GM19099 (cell line): ENCODE measurements at regions not wholly inside any gene's neighbourhood (a gene's known extent, or its start where the extent isn't known, plus 50 kb on each side); places are given as distances from the start of the nearest gene placed in this dataset.

Experiments
- POLR2A ChIP-seq: IDR thresholded peaks from 3 replicates; pipeline ENCODE4 v1.6.1; 2011; ENCODE audit warnings: low read depth; ENCODE audit not compliant: insufficient read length; ENCODE audit errors: extremely low read depth

DNA sequence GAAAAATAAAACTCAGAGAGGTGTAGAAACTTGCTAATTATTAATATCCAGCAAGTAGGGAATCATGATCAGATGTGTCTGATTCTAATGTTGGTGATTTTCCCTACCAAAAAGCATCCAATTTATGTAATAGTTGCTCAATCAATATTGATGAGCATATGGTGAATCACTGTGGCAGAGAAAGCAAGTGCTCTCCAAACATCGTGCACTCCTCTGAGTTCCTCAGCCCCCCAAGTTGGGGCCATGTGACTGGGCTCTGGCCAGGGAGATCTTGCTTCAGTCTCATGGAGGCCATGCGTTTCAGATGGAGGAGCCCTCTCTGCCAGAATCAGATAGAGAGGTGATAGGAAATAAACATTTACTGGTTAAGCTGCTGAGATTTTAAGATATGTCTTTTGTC, 133.2 kb upstream of the LY86 start:
- no peak for TF ChIP-seq POLR2A

- no peak for TF ChIP-seq POLR2A
Observed at GRCh38 chr6:6458172-6458571, 130.3 kb upstream of the LY86 start.

DNA sequence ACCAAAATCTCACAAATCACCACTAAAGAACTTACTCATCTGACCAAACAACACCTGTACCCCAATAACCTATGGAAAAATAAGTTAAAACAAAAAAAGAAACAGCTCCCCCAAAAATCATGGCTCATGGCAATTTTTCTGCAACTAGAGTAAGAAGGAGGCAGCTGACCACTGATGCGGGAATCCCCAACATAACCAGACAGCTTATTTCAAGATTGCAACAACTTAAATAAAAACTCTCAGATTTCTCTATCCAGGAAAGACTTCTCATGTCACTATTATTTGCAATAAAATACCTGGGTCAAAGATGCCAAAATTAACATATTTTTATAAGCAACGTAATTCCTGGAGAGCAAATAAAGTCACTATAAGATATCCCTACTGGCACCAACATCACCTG, 128.1 kb upstream of the LY86 start:
- no peak for TF ChIP-seq POLR2A

- TF ChIP-seq POLR2A: no peak
Observed at GRCh38 chr6:6461138-6461537, 127.4 kb upstream of the LY86 start.

DNA sequence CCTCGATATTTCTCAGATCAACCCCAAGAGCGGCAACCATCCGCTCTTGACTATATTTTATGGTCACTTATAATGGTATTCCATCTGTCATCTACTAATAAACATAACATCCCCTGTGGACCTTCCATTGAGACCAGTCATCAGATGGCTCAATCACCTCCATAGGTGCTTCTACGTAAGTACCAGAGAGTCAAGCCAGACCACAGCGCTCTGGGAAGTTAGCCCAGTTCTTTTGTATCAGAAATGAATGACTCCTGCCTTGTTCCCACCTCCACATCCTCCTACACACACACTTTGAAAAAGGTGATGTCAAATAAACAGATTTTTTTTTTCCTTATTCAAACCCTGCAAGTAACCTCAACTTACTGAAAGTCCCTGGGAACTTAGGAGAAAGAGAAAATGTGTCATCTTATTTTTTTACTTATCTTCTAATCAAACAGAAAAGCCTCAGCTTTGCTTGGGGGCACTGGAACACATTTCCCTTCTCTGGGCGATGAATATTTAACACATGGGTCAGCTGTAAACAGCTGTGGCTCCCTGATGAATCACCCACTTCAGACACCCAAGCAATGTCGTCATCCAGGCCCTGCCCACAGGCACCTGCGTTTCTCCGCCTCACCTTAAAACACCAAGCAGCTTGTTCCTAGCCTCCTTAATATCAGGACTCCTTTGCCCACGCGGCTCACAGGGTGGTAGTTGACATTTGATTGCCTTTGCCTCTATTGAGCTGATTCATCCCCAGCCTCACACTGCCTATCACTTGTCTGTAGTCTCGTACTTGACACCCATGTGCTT, 121.4 kb upstream of the LY86 start:
- no peak for TF ChIP-seq POLR2A

DNA sequence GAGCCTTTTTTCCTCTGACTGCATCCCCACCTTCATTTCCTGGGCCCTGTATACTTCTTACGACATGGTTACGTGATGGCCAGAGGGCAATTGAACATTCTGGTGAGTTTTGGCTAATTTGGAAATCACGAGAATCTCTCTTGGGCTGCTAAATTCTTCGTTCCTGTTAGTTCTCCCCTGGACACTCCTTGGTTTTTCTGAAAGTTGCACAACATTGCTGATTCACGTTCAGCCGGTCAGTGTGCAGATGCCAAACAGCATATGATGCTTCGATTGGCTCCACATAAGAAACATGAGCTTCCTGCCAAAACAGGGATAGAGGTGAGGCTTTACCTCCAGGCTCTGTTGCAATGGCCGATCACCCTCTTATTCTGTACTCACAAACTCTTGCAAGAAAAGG, 119.4 kb upstream of the LY86 start:
- TF ChIP-seq POLR2A: no peak

GRCh38 chr6:6470123-6470522, 118.4 kb upstream of the LY86 start:
- no peak for TF ChIP-seq POLR2A

GRCh38 chr6:6471276-6471675, 117.2 kb upstream of the LY86 start:
- TF ChIP-seq POLR2A: no peak

DNA sequence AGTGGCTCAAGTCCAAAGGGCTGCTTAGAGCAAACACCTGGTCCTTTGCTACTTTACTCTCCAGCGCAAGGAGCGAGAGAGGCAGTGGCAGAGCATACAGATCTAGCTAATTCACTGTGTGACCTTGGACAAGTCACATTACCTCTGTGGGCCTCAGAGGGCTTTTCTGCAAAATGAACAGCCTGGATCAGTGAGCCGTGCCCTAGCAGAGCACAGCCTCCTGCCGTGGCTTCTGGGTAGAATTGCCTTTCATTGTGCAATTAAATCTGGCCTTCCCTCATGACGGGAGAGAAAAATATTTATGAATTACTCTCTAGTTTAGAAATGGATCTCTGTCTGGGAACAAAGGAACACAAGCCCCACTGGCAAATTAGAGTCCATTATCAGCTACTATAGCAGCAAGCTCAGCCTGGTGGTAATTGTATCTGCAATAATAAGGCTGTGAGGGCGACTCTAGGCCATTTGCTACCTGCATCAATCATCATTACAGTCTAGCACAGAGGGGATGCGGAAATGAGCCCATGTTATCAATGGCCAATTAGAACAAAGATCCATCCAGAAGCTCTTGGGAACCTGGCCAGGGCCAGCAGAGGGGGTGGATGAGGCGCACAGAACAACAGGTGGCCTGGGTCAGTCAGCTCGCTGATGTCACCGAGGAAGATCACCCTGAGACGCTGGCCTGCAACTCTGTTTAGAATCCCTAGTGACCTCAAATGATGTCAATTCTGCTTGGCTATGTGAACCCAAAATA, 114.2 kb upstream of the LY86 start:
- TF ChIP-seq POLR2A: no peak

DNA sequence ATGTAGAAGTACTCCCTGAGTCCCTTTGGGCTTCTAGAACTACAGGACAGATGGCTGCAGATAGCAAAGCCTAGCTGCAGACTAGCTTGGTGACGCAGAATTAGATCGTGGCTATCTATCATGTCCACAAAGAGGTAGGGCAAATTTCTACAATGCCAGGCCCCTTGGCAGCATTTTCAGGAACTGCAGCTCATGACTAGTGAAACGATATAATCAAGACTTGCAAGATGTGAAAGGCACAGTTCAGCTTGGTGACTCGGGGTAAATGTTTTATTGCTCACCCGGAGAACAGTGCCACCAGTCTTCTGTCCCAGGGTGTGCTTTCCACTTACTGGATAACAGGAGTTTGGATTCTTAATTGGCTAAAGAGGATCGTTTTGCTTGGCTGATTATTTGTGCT, 108.7 kb upstream of the LY86 start:
- TF ChIP-seq POLR2A: no peak

DNA sequence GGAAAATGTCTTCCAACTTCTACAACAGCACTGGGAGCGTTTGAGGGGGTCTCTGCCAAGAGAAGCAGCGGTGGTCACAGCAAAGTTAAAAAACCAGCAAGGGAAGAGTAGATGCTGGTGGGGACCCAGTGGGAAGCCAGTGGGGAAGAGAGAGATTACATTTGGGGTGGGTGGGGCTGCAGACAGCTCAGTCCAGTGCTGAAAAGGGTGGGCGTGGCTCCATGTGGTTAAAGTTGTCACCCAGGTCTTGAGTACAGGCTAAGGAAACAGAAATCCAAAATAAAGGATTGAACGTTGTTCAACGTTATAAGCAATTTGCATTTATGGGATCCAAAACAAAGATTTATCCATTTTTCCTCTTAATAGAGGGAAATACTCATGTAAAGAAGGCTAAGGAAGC, 106.3 kb upstream of the LY86 start:
- TF ChIP-seq POLR2A: no peak

DNA sequence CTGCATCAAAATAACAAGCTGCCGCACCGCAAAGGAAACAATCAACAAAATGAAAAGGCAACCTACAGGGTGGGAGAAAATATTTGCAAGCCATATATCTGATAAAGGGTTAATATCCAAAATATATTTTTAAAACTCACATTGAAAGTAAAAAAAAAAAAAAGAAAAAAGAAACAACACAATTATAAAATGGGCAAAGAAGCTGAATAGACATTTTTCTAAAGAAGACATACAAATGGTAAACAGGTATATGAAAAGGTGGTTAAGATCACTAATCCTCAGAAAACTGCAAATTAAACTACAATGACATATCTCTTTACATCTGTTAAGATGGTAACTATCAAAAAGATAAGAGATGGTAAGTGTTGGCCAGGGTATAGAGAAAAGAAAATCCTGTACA, 105.4 kb upstream of the LY86 start:
- no peak for TF ChIP-seq POLR2A

- TF ChIP-seq POLR2A: no peak
Observed at GRCh38 chr6:6483733-6484132, 104.8 kb upstream of the LY86 start.

DNA sequence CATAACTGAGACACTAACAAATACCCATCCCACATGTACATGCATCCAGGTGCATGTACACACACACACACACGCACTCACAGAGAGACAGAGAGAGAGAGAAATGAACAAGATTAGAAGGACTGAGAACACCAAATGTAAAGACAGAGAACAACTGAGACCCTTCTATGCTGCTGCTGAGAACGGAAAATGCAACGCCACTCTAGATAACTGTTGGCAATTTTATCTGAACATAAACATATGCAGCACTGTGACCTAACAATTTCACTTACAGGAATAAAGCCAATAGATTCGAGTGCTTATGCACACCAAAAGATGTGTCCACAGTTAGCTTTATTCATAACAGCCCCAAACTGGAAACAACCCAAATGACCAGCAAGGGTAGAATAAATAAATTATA, 103.8 kb upstream of the LY86 start:
- TF ChIP-seq POLR2A: no peak

DNA sequence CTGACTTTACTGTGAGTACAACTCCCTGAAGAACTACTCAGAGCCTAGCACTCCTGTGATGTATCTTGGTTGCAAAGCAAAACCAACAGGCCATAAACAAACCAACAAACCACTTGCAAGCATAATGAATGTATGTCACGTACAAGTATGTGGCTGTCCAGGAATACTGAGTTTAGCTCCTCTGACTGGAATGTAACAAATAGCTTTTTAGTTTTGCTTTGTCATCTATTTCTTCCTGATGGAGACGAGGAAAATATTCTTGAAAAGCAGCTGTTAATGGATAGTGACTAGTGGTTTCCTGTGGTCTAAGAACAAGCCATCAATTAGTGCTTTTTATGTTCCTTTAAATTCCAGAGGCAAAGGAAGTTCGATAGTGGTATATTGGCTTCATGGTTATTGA, 101.9 kb upstream of the LY86 start:
- no peak for TF ChIP-seq POLR2A

GRCh38 chr6:6491761-6492160, 96.8 kb upstream of the LY86 start:
- no peak for TF ChIP-seq POLR2A
